Activated naive CD8-positive, alpha-beta T cell treated with anti-CD3 and anti-CD28 coated beads, Interleukin-2, amount 50 U/mL, for 24 hours (primary cell): ENCODE measurements at regions not wholly inside any gene's neighbourhood (a gene's known extent, or its start where the extent isn't known, plus 50 kb on each side); places are given as distances from the start of the nearest gene placed in this dataset.

Source experiments
- ATAC-seq: fragments of 150-1000 bp; cut with Tn5 transposase; one replicate; pipeline ENCODE4 v1.10.0; 2021
- DNase-seq: peaks from one replicate; pipeline ENCODE4 v3.0.0; 2021
- H3K27ac Mint-ChIP-seq: one replicate; pipeline ENCODE4 v1.8.0; 2021; ENCODE audit warnings: mild to moderate bottlenecking, mixed read lengths
- H3K27me3 Mint-ChIP-seq: one replicate; pipeline ENCODE4 v1.8.0; 2021; ENCODE audit warnings: mixed read lengths
- H3K36me3 Mint-ChIP-seq: one replicate; pipeline ENCODE4 v1.8.0; 2021; ENCODE audit warnings: low read depth, mixed read lengths
- H3K4me1 Mint-ChIP-seq: one replicate; pipeline ENCODE4 v1.8.0; 2021; ENCODE audit warnings: mixed read lengths
- H3K4me3 Mint-ChIP-seq: one replicate; pipeline ENCODE4 v1.8.0; 2021; ENCODE audit warnings: mild to moderate bottlenecking, moderate library complexity, mixed read lengths
- H3K9me3 Mint-ChIP-seq: one replicate; pipeline ENCODE4 v1.8.0; 2021; ENCODE audit warnings: mixed read lengths

GRCh38 chr15:39176030-39176429 lies 404.8 kb upstream of the THBS1 start:
- peaks cover 22% of the 10 kb centered on the region for H3K27me3 Mint-ChIP-seq
- ATAC-seq (no peak), DNase-seq (no peak)
- peaks cover 4% of the 10 kb centered on the region for H3K4me1 Mint-ChIP-seq
- H3K27ac Mint-ChIP-seq = no peak overlapping the region
- no peaks in the 10 kb centered on the region for H3K36me3 Mint-ChIP-seq
- no peak overlapping the region for H3K4me3 Mint-ChIP-seq
- no peaks in the 10 kb centered on the region for H3K9me3 Mint-ChIP-seq

- Mint-ChIP-seq H3K4me1 (no peaks in the 10 kb centered on the region), H3K36me3 (no peaks in the 10 kb centered on the region), H3K4me3 (no peak overlapping the region), H3K27me3 (peaks cover 25% of the 10 kb centered on the region), H3K9me3 (no peaks in the 10 kb centered on the region), H3K27ac (no peak overlapping the region)
- DNase-seq = no peak
- ATAC-seq = no peak
These were observed 403.3 kb upstream of the THBS1 start for GRCh38 chr15:39177561-39177960.

GRCh38 chr15:39180030-39180429 lies 400.8 kb upstream of the THBS1 start:
- ATAC-seq (no peak), DNase-seq (no peak)
- H3K27me3 Mint-ChIP-seq = peaks cover 12% of the 10 kb centered on the region
- no peaks in the 10 kb centered on the region for H3K9me3 Mint-ChIP-seq
- no peaks in the 10 kb centered on the region for H3K4me1 Mint-ChIP-seq
- H3K36me3 Mint-ChIP-seq = no peaks in the 10 kb centered on the region
- no peak overlapping the region for H3K4me3 Mint-ChIP-seq
- H3K27ac Mint-ChIP-seq = no peak overlapping the region

- Mint-ChIP-seq H3K36me3 (no peaks in the 10 kb centered on the region), H3K27me3 (peaks cover 13% of the 10 kb centered on the region), H3K4me1 (no peaks in the 10 kb centered on the region), H3K9me3 (no peaks in the 10 kb centered on the region), H3K27ac (no peak overlapping the region), H3K4me3 (no peak overlapping the region)
- no peak for DNase-seq
- ATAC-seq = no peak
These were observed 400.4 kb upstream of the THBS1 start for GRCh38 chr15:39180483-39180933.

GRCh38 chr15:39181056-39181747 lies 399.7 kb upstream of the THBS1 start:
- Mint-ChIP-seq H3K4me1 (no peaks in the 10 kb centered on the region), H3K27ac (no peak overlapping the region), H3K9me3 (no peaks in the 10 kb centered on the region), H3K36me3 (no peaks in the 10 kb centered on the region), H3K27me3 (peaks cover 13% of the 10 kb centered on the region), H3K4me3 (no peak overlapping the region)
- DNase-seq (no peak), ATAC-seq (no peak)

- no peak for DNase-seq
- Mint-ChIP-seq H3K9me3 (no peaks in the 10 kb centered on the region), H3K4me1 (no peaks in the 10 kb centered on the region), H3K4me3 (no peak overlapping the region), H3K27ac (no peak overlapping the region), H3K36me3 (no peaks in the 10 kb centered on the region), H3K27me3 (peaks cover 18% of the 10 kb centered on the region)
- no peak for ATAC-seq
These were observed 398.9 kb upstream of the THBS1 start for GRCh38 chr15:39181940-39182339.

GRCh38 chr15:39183164-39183881 lies 397.6 kb upstream of the THBS1 start:
- H3K36me3 Mint-ChIP-seq = no peaks in the 10 kb centered on the region
- H3K27me3 Mint-ChIP-seq = peaks cover 18% of the 10 kb centered on the region
- H3K9me3 Mint-ChIP-seq = no peaks in the 10 kb centered on the region
- no peak overlapping the region for H3K27ac Mint-ChIP-seq
- ATAC-seq (no peak), DNase-seq (no peak)
- no peaks in the 10 kb centered on the region for H3K4me1 Mint-ChIP-seq
- H3K4me3 Mint-ChIP-seq = no peak overlapping the region

- no peak for ATAC-seq
- Mint-ChIP-seq H3K4me1 (no peaks in the 10 kb centered on the region), H3K9me3 (no peaks in the 10 kb centered on the region), H3K27ac (no peak overlapping the region), H3K27me3 (peaks cover 16% of the 10 kb centered on the region), H3K36me3 (no peaks in the 10 kb centered on the region), H3K4me3 (no peak overlapping the region)
- DNase-seq = no peak
These were observed 396.0 kb upstream of the THBS1 start for GRCh38 chr15:39184701-39185390.

GRCh38 chr15:39188314-39188713 lies 392.6 kb upstream of the THBS1 start:
- H3K9me3 Mint-ChIP-seq = no peaks in the 10 kb centered on the region

GRCh38 chr15:39188930-39189329 lies 391.9 kb upstream of the THBS1 start:
- Mint-ChIP-seq H3K36me3 (no peaks in the 10 kb centered on the region), H3K27ac (no peak overlapping the region), H3K4me1 (no peaks in the 10 kb centered on the region), H3K9me3 (no peaks in the 10 kb centered on the region), H3K4me3 (no peak overlapping the region), H3K27me3 (peaks cover 7% of the 10 kb centered on the region)
- ATAC-seq (no peak), DNase-seq (no peak)

More at GRCh38 chr15:39188314-39188713, 392.6 kb upstream of the THBS1 start:
- peaks cover 7% of the 10 kb centered on the region for H3K27me3 Mint-ChIP-seq
- no peaks in the 10 kb centered on the region for H3K4me1 Mint-ChIP-seq
- H3K4me3 Mint-ChIP-seq = no peak overlapping the region
- ATAC-seq = no peak
- H3K27ac Mint-ChIP-seq = no peak overlapping the region
- H3K36me3 Mint-ChIP-seq = no peaks in the 10 kb centered on the region
- DNase-seq = no peak

GRCh38 chr15:39191871-39192291 lies 389.0 kb upstream of the THBS1 start:
- Mint-ChIP-seq H3K27me3 (no peaks in the 10 kb centered on the region), H3K9me3 (no peaks in the 10 kb centered on the region), H3K4me1 (no peaks in the 10 kb centered on the region), H3K4me3 (no peak overlapping the region), H3K36me3 (no peaks in the 10 kb centered on the region), H3K27ac (no peak overlapping the region)
- DNase-seq (no peak), ATAC-seq (no peak)

- no peaks in the 10 kb centered on the region for H3K27me3 Mint-ChIP-seq
These were observed 388.5 kb upstream of the THBS1 start for GRCh38 chr15:39192351-39192750.

GRCh38 chr15:39192979-39193560 lies 387.8 kb upstream of the THBS1 start:
- Mint-ChIP-seq H3K27me3 (no peaks in the 10 kb centered on the region), H3K36me3 (no peaks in the 10 kb centered on the region), H3K9me3 (no peaks in the 10 kb centered on the region), H3K4me3 (no peak overlapping the region), H3K4me1 (no peaks in the 10 kb centered on the region), H3K27ac (no peak overlapping the region)
- ATAC-seq (no peak), DNase-seq (no peak)

More at GRCh38 chr15:39192351-39192750, 388.5 kb upstream of the THBS1 start:
- Mint-ChIP-seq H3K4me3 (no peak overlapping the region), H3K9me3 (no peaks in the 10 kb centered on the region), H3K27ac (no peak overlapping the region), H3K36me3 (no peaks in the 10 kb centered on the region), H3K4me1 (no peaks in the 10 kb centered on the region)
- DNase-seq = no peak
- no peak for ATAC-seq

- Mint-ChIP-seq H3K4me3 (no peak overlapping the region), H3K27ac (no peak overlapping the region), H3K9me3 (no peaks in the 10 kb centered on the region), H3K27me3 (no peaks in the 10 kb centered on the region), H3K4me1 (no peaks in the 10 kb centered on the region), H3K36me3 (no peaks in the 10 kb centered on the region)
- DNase-seq (no peak), ATAC-seq (no peak)
These were observed 387.3 kb upstream of the THBS1 start for GRCh38 chr15:39193611-39194010.
